Activated CD8-positive, alpha-beta T cell treated with anti-CD3 and anti-CD28 coated beads, Interleukin-2, amount 10 ng/mL, durations not matched to agents 7 days and 5 days (primary cell): ENCODE measurements at regions not wholly inside any gene's neighbourhood (a gene's known extent, or its start where the extent isn't known, plus 50 kb on each side); places are given as distances from the start of the nearest gene placed in this dataset.

Source experiments
- ATAC-seq: fragments of 150-1000 bp; cut with Tn5 transposase; one replicate; pipeline ENCODE4 v1.10.0; 2021; ENCODE audit warnings: moderate library complexity
- CTCF ChIA-PET: fragments of 350-600 bp; sonication (Branson Sonifier 250); formaldehyde crosslinking; loops from one replicate; lab custom pipeline; 2021; ENCODE audit warnings: antibody characterized with exemption; lab: Charles Lee
- POLR2A ChIA-PET: fragments of 350-600 bp; sonication (Branson Sonifier 250); formaldehyde crosslinking; loops from one replicate; lab custom pipeline; 2021; ENCODE audit warnings: antibody characterized with exemption; lab: Charles Lee
- DNase-seq: peaks from one replicate; pipeline ENCODE4 v3.0.0-alpha.2; 2020
- H3K27ac Mint-ChIP-seq: one replicate; pipeline ENCODE4 v1.8.0; 2021; ENCODE audit warnings: mild to moderate bottlenecking, mixed read lengths
- H3K27me3 Mint-ChIP-seq: one replicate; pipeline ENCODE4 v1.8.0; 2021; ENCODE audit warnings: low read depth, mixed read lengths
- H3K36me3 Mint-ChIP-seq: one replicate; pipeline ENCODE4 v1.8.0; 2021; ENCODE audit warnings: low read depth, mixed read lengths
- H3K4me1 Mint-ChIP-seq: one replicate; pipeline ENCODE4 v1.8.0; 2021; ENCODE audit warnings: low read depth, mixed read lengths
- H3K4me3 Mint-ChIP-seq: one replicate; pipeline ENCODE4 v1.8.0; 2021; ENCODE audit warnings: mild to moderate bottlenecking, mixed read lengths
- H3K9me3 Mint-ChIP-seq: one replicate; pipeline ENCODE4 v1.8.0; 2022; ENCODE audit warnings: mixed read lengths; ENCODE audit not compliant: insufficient read depth

- H3K27ac Mint-ChIP-seq = no peak overlapping the region
- H3K9me3 Mint-ChIP-seq = no peaks in the 10 kb centered on the region
- no peak overlapping the region for H3K4me3 Mint-ChIP-seq
- ATAC-seq (no peak), DNase-seq (no peak)
- ChIA-PET CTCF (no interaction called here), POLR2A (no interaction called here)
- H3K27me3 Mint-ChIP-seq = no peaks in the 10 kb centered on the region
- H3K4me1 Mint-ChIP-seq = no peaks in the 10 kb centered on the region
- H3K36me3 Mint-ChIP-seq = no peaks in the 10 kb centered on the region
Measured at GRCh38 chr4:41454423-41454822, 83.5 kb upstream of the LIMCH1 start.

GRCh38 chr4:41455206-41455605 is 82.8 kb upstream of the LIMCH1 start:
- ATAC-seq = no peak
- no peaks in the 10 kb centered on the region for H3K36me3 Mint-ChIP-seq
- CTCF ChIA-PET = no interaction called here

DNA sequence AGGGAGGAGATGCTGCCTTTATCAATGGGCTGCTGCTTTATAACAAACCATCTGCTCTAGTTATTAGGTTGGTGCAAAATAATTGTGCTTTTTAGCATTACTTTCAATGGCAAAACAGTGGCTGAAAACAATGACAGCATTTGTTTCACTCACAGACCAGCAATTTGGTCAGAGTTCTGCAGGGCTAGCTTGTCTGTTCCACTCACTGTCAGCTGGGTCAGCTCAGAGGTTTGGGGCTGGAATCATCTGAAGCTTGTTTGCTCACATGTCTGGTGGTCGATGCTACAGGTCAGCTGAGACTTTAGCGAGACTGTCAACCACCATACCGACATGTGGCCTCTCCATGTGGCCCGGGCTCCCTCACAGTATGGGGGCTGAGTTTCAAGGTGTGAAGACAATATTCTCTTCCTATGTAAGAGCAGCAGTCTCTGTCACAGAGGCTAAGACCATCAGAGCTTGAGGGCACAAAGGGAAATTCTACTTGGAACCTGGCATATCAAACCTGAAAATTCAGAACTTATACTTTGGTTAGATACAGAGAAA is 81.3 kb upstream of the LIMCH1 start:
- POLR2A ChIA-PET = no interaction called here
- CTCF ChIA-PET = interaction anchor here (0.6 kb wide), 1 partner anchor 910 kb away, joined by 3 read pairs; no protein-coding TSS in a partner anchor
- H3K9me3 Mint-ChIP-seq = no peaks in the 10 kb centered on the region
- no peaks in the 10 kb centered on the region for H3K36me3 Mint-ChIP-seq
- no peaks in the 10 kb centered on the region for H3K4me1 Mint-ChIP-seq
- H3K27ac Mint-ChIP-seq = no peak overlapping the region
- no peak for DNase-seq
- ATAC-seq = no peak
- H3K27me3 Mint-ChIP-seq = no peaks in the 10 kb centered on the region
- no peak overlapping the region for H3K4me3 Mint-ChIP-seq

More at GRCh38 chr4:41455206-41455605, 82.8 kb upstream of the LIMCH1 start:
- H3K4me3 Mint-ChIP-seq = no peak overlapping the region
- no peaks in the 10 kb centered on the region for H3K27me3 Mint-ChIP-seq
- no peaks in the 10 kb centered on the region for H3K4me1 Mint-ChIP-seq
- no peaks in the 10 kb centered on the region for H3K9me3 Mint-ChIP-seq
- no peak for DNase-seq
- POLR2A ChIA-PET = no interaction called here
- no peak overlapping the region for H3K27ac Mint-ChIP-seq

DNA sequence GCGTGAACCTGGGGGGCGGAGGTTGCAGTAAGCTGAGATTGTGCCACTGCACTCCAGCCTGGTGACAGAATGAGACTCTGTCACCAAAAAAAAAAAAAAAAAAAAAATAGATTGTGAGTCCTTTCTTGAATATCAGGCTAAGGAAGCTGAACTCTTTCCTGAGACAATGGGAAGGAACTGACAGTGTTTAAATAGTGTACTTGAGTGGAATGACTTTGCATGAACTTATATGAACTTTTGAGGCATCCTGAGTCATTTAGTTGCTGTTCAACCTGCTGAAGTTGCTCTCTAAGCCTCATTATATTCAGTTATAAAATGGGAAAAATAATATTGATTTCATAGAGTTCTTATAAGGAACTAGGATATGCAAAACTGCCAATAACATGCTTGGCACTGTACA is 79.3 kb upstream of the LIMCH1 start:
- ATAC-seq = no peak
- Mint-ChIP-seq H3K9me3 (no peaks in the 10 kb centered on the region), H3K27ac (no peak overlapping the region), H3K4me1 (no peaks in the 10 kb centered on the region), H3K27me3 (no peaks in the 10 kb centered on the region), H3K36me3 (no peaks in the 10 kb centered on the region), H3K4me3 (no peak overlapping the region)
- POLR2A ChIA-PET = no interaction called here
- DNase-seq = no peak
- CTCF ChIA-PET = no interaction called here

DNA sequence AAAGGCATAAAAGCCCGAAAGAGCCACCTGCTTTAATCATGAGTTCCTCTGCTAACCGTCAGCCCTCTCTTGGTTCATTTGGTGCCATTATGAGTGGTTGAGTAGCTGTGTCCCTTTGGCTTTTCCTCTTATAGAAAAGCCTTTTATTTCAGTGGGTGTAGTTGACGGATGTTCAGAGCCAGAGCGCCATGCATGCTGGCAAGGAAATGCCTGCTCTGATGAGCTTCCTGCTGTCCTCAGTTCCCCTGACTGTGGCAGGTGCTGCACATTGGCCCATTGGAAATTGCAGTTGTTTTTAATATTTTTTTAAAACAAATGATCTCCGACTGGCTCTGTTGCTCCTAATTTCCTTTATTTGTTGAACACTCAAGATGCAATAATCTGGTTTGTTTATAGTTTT is 77.3 kb upstream of the LIMCH1 start:
- CTCF ChIA-PET = no interaction called here
- H3K9me3 Mint-ChIP-seq = no peaks in the 10 kb centered on the region
- POLR2A ChIA-PET = no interaction called here
- no peaks in the 10 kb centered on the region for H3K27me3 Mint-ChIP-seq
- no peak overlapping the region for H3K27ac Mint-ChIP-seq
- no peaks in the 10 kb centered on the region for H3K4me1 Mint-ChIP-seq
- no peak for ATAC-seq
- no peaks in the 10 kb centered on the region for H3K36me3 Mint-ChIP-seq
- DNase-seq = no peak
- no peak overlapping the region for H3K4me3 Mint-ChIP-seq

DNA sequence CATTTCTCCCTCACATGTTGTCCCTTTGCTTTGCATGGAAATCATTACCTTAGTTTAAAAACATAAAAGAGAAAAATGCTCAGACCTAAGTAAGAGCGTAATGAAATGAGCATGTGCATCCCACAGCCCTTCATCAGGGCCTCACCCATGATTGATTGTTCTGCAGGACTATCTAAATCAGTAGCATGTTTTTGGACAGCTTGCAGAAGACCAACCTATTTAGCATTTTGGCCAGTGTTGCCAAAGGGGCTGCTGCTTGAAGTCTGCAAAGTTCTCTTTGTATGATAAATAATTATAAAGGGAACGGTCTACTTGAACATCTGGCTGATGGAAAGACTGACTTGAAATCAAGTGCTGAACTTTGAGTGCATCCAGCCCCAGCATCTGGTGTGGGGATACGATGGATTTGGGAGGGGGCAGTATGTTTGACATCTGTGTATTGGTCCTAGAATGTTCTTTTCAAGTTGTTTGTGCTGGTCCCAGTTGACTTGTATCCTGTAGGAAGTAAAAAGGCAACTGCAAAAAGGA is 76.1 kb upstream of the LIMCH1 start:
- Mint-ChIP-seq H3K27ac (no peak overlapping the region), H3K27me3 (no peaks in the 10 kb centered on the region), H3K4me1 (no peaks in the 10 kb centered on the region), H3K9me3 (no peaks in the 10 kb centered on the region), H3K36me3 (no peaks in the 10 kb centered on the region), H3K4me3 (no peak overlapping the region)
- POLR2A ChIA-PET = no interaction called here
- ATAC-seq = no peak
- CTCF ChIA-PET = no interaction called here
- no peak for DNase-seq

DNA sequence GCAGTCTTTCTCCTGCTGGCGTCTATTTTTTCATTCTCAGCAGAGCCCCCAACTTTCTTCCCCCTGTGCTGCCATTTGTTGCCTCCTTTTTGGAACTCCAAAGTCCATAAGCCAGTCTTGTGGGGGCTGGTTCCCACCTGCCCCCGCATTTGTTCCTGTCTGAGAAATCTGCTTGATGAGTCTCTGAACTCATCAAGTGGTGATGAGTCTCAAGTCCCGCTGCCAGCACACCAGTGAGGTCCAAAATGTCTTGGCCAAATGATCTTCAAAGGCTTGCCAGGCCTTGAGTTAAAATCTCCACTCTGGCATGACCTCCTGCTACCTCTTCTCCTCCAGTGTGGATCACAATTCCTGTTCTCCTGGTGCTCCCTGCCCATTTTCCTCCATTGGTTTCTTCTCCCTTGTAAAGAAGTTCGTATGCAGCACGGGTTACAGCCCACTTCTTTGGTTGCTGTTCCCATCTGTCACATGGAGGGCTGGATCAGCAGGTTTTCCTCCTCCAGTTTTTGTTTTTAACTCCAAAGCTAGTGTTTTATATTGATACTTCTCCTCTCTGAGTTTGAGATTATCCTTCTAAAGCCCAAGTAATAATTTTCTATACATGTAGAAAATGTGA is 72.7 kb upstream of the LIMCH1 start:
- no peak overlapping the region for H3K27ac Mint-ChIP-seq
- H3K27me3 Mint-ChIP-seq = no peaks in the 10 kb centered on the region
- no peak for ATAC-seq
- DNase-seq = no peak
- ChIA-PET POLR2A (no interaction called here), CTCF (no interaction called here)
- H3K4me1 Mint-ChIP-seq = no peaks in the 10 kb centered on the region
- H3K4me3 Mint-ChIP-seq = no peak overlapping the region
- H3K9me3 Mint-ChIP-seq = no peaks in the 10 kb centered on the region
- no peaks in the 10 kb centered on the region for H3K36me3 Mint-ChIP-seq

- Mint-ChIP-seq H3K27ac (no peak overlapping the region), H3K36me3 (no peaks in the 10 kb centered on the region), H3K4me3 (no peak overlapping the region), H3K27me3 (no peaks in the 10 kb centered on the region), H3K4me1 (no peaks in the 10 kb centered on the region), H3K9me3 (no peaks in the 10 kb centered on the region)
- ChIA-PET CTCF (no interaction called here), POLR2A (no interaction called here)
- no peak for DNase-seq
- ATAC-seq = no peak
Measured at GRCh38 chr4:41466249-41466648, 71.7 kb upstream of the LIMCH1 start.

DNA sequence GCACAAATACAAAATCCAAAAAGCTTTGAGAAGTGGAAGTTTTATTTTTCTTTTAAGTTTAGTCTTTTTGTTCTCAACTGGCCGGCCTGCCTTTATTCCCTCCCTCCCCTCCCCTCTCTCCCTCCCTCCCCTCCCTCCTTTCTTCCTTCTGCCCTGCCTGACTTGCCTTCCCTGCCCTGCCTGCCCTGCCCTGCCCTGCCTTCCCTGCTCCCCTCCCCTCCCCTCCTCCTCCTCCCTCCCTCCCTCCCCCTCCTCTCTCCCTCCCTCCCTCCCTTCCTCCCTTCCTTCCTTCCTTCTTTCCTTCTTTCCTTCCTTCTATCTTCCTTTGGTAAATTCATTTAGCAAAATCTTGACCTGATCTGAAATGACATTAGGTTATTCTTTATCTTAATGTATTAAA is 69.8 kb upstream of the LIMCH1 start:
- H3K36me3 Mint-ChIP-seq = no peaks in the 10 kb centered on the region
- H3K27ac Mint-ChIP-seq = no peak overlapping the region
- H3K4me3 Mint-ChIP-seq = no peak overlapping the region
- no peaks in the 10 kb centered on the region for H3K4me1 Mint-ChIP-seq
- no peaks in the 10 kb centered on the region for H3K27me3 Mint-ChIP-seq
- ChIA-PET POLR2A (no interaction called here), CTCF (no interaction called here)
- H3K9me3 Mint-ChIP-seq = no peaks in the 10 kb centered on the region
- DNase-seq (no peak), ATAC-seq (no peak)

- no peaks in the 10 kb centered on the region for H3K9me3 Mint-ChIP-seq
- no peaks in the 10 kb centered on the region for H3K4me1 Mint-ChIP-seq
- CTCF ChIA-PET = interaction anchor here (1.5 kb wide), 1 partner anchor 11 kb away, joined by 3 read pairs; no protein-coding TSS in a partner anchor
- ATAC-seq (no peak), DNase-seq (no peak)
- POLR2A ChIA-PET = no interaction called here
- H3K27ac Mint-ChIP-seq = no peak overlapping the region
- no peaks in the 10 kb centered on the region for H3K36me3 Mint-ChIP-seq
- H3K4me3 Mint-ChIP-seq = no peak overlapping the region
- H3K27me3 Mint-ChIP-seq = no peaks in the 10 kb centered on the region
Measured at GRCh38 chr4:41471126-41472071, 66.6 kb upstream of the LIMCH1 start.

- ChIA-PET CTCF (interaction anchor here (1.5 kb wide), 1 partner anchor 10 kb away, joined by 3 read pairs; no protein-coding TSS in a partner anchor), POLR2A (no interaction called here)
- no peak overlapping the region for H3K4me3 Mint-ChIP-seq
- H3K9me3 Mint-ChIP-seq = no peaks in the 10 kb centered on the region
- ATAC-seq = no peak
- no peaks in the 10 kb centered on the region for H3K36me3 Mint-ChIP-seq
- no peaks in the 10 kb centered on the region for H3K27me3 Mint-ChIP-seq
- no peak for DNase-seq
- no peaks in the 10 kb centered on the region for H3K4me1 Mint-ChIP-seq
- H3K27ac Mint-ChIP-seq = no peak overlapping the region
Measured at GRCh38 chr4:41472081-41472480, 65.9 kb upstream of the LIMCH1 start.

- no peak for ATAC-seq
- Mint-ChIP-seq H3K27ac (no peak overlapping the region), H3K27me3 (no peaks in the 10 kb centered on the region), H3K4me3 (no peak overlapping the region), H3K36me3 (no peaks in the 10 kb centered on the region), H3K9me3 (no peaks in the 10 kb centered on the region), H3K4me1 (no peaks in the 10 kb centered on the region)
- POLR2A ChIA-PET = no interaction called here
- CTCF ChIA-PET = no interaction called here
- DNase-seq = no peak
Measured at GRCh38 chr4:41473176-41473575, 64.8 kb upstream of the LIMCH1 start.
